ENCODE measurements at regions not wholly inside any gene's neighbourhood (a gene's known extent, or its start where the extent isn't known, plus 50 kb on each side); places are given as distances from the start of the nearest gene placed in this dataset.
A peak's percentile ranks its signal among the peaks of the same experiment; 100 is the strongest.
"Not testable (repeated sequence)": the region's sequence is repeated elsewhere in the genome, so short reads cannot be mapped to it uniquely, and the experiment has no call there.

- Histone ChIP-seq H3K36me3 (no peaks in the 10 kb centered on the region), H4K20me1 (no peaks in the 10 kb centered on the region), H3K9ac (no peak overlapping the region), H3K4me2 (no peak overlapping the region), H3K27me3 (no peaks in the 10 kb centered on the region), H3K4me3 (no peak overlapping the region), H3K4me1 (peaks cover 0 to 8% (median 0%) of the 10 kb centered on the region in 10 experiments; a peak in 4 of 20 replicates), H3K27ac (no peak overlapping the region), H3K9me3 (replicated peaks in 1 of 11) (no peaks in the 10 kb centered on the region)
- TF ChIP-seq Cebpa-rat (IDR thresholded peaks at IDR 0.05), result no peak
Measured at GRCh38 chr2:59754011-59754735, 799.3 kb downstream of the BCL11A start.

GRCh38 chr2:59752512-59752911, 800.9 kb downstream of the BCL11A start:
- H3K9ac ChIP-seq, result no peak overlapping the region
- peak in 5 of 11 experiments; percentile 25 to 72 (median 45); a peak in 6 of 22 replicates for TF ChIP-seq Cebpa-rat (IDR thresholded peaks at IDR 0.05)

GRCh38 chr2:59752071-59752470, 801.4 kb downstream of the BCL11A start:
- TF ChIP-seq Cebpa-rat (IDR thresholded peaks at IDR 0.05), result no peak
- Histone ChIP-seq H3K36me3 (no peaks in the 10 kb centered on the region), H3K9me3 (replicated peaks in 1 of 11) (no peaks in the 10 kb centered on the region), H3K27ac (no peak overlapping the region), H3K4me3 (no peak overlapping the region), H3K4me1 (peaks cover 0 to 8% (median 0%) of the 10 kb centered on the region in 10 experiments; a peak in 4 of 20 replicates), H3K27me3 (no peaks in the 10 kb centered on the region), H3K4me2 (peak overlapping the region in 2 of 11 experiments; percentile 7 to 30; a peak in 2 of 22 replicates), H4K20me1 (no peaks in the 10 kb centered on the region), H3K9ac (no peak overlapping the region)

More at GRCh38 chr2:59752512-59752911, 800.9 kb downstream of the BCL11A start:
- H3K4me2 ChIP-seq, result peak overlapping the region in 2 of 11 experiments; percentile 7 to 30; a peak in 2 of 22 replicates
- H3K27ac ChIP-seq, result no peak overlapping the region
- no peaks in the 10 kb centered on the region for H4K20me1 ChIP-seq
- no peaks in the 10 kb centered on the region for H3K9me3 ChIP-seq (replicated peaks in 1 of 11)
- H3K4me3 ChIP-seq, result no peak overlapping the region
- peaks cover 0 to 8% (median 0%) of the 10 kb centered on the region in 10 experiments; a peak in 4 of 20 replicates for H3K4me1 ChIP-seq
- H3K27me3 ChIP-seq, result no peaks in the 10 kb centered on the region
- H3K36me3 ChIP-seq, result no peaks in the 10 kb centered on the region

- H3K9ac ChIP-seq; H3K27me3 ChIP-seq; H3K4me3 ChIP-seq; H3K4me2 ChIP-seq; H3K9me3 ChIP-seq (replicated peaks in 1 of 11); H3K27ac ChIP-seq; H3K36me3 ChIP-seq; H4K20me1 ChIP-seq: not testable (repeated sequence)
- H3K4me1 ChIP-seq, result peaks cover 0 to 10% (median 0%) of the 10 kb centered on the region in 10 experiments; a peak in 4 of 20 replicates
Measured at GRCh38 chr2:59751214-59751613, 802.2 kb downstream of the BCL11A start.

GRCh38 chr2:59746291-59746690, 807.2 kb downstream of the BCL11A start:
- Histone ChIP-seq H3K36me3 (no peaks in the 10 kb centered on the region), H4K20me1 (no peaks in the 10 kb centered on the region), H3K4me2 (no peak overlapping the region), H3K9ac (no peak overlapping the region), H3K27ac (no peak overlapping the region), H3K4me3 (no peak overlapping the region), H3K4me1 (peaks cover 0 to 15% (median 0%) of the 10 kb centered on the region in 10 experiments; a peak in 2 of 20 replicates), H3K27me3 (no peaks in the 10 kb centered on the region), H3K9me3 (replicated peaks in 1 of 11) (no peaks in the 10 kb centered on the region)
- no peak for TF ChIP-seq Cebpa-rat (IDR thresholded peaks at IDR 0.05)

- Histone ChIP-seq H3K4me1 (peaks cover 0 to 15% (median 0%) of the 10 kb centered on the region in 10 experiments; a peak in 2 of 20 replicates), H3K4me3 (no peak overlapping the region), H3K27me3 (no peaks in the 10 kb centered on the region), H3K9ac (no peak overlapping the region), H3K27ac (no peak overlapping the region), H3K36me3 (no peaks in the 10 kb centered on the region), H3K4me2 (peak overlapping the region in 2 of 11 experiments; percentile 11 to 42; a peak in 3 of 22 replicates), H4K20me1 (no peaks in the 10 kb centered on the region), H3K9me3 (replicated peaks in 1 of 11) (no peaks in the 10 kb centered on the region)
- TF ChIP-seq Cebpa-rat (IDR thresholded peaks at IDR 0.05), result no peak
Measured at GRCh38 chr2:59745085-59745484, 808.4 kb downstream of the BCL11A start.

GRCh38 chr2:59744436-59744835, 809.0 kb downstream of the BCL11A start:
- TF ChIP-seq Cebpa-rat (IDR thresholded peaks at IDR 0.05), result no peak
- H3K9ac ChIP-seq, result no peak overlapping the region
- H3K4me3 ChIP-seq, result no peak overlapping the region
- no peaks in the 10 kb centered on the region for H4K20me1 ChIP-seq
- H3K27ac ChIP-seq, result no peak overlapping the region
- H3K4me2 ChIP-seq, result peak overlapping the region in 2 of 11 experiments; percentile 11 to 42; a peak in 2 of 22 replicates
- peaks cover 0 to 15% (median 0%) of the 10 kb centered on the region in 10 experiments; a peak in 2 of 20 replicates for H3K4me1 ChIP-seq
- no peaks in the 10 kb centered on the region for H3K27me3 ChIP-seq
- H3K9me3 ChIP-seq (replicated peaks in 1 of 11), result no peaks in the 10 kb centered on the region
- no peaks in the 10 kb centered on the region for H3K36me3 ChIP-seq

- H3K36me3 ChIP-seq, result no peaks in the 10 kb centered on the region
- H3K9me3 ChIP-seq (replicated peaks in 1 of 11), result no peaks in the 10 kb centered on the region
- peaks cover 0 to 15% (median 0%) of the 10 kb centered on the region in 10 experiments; a peak in 2 of 20 replicates for H3K4me1 ChIP-seq
- H3K9ac ChIP-seq, result no peak overlapping the region
- H3K27ac ChIP-seq, result no peak overlapping the region
- no peak overlapping the region for H3K4me3 ChIP-seq
- no peak for TF ChIP-seq Cebpa-rat (IDR thresholded peaks at IDR 0.05)
- no peak overlapping the region for H3K4me2 ChIP-seq
- H3K27me3 ChIP-seq, result no peaks in the 10 kb centered on the region
- H4K20me1 ChIP-seq, result no peaks in the 10 kb centered on the region
Measured at GRCh38 chr2:59741840-59742239, 811.6 kb downstream of the BCL11A start.

GRCh38 chr2:59739166-59739565, 814.3 kb downstream of the BCL11A start:
- Histone ChIP-seq H3K9ac (no peak overlapping the region), H3K27ac (no peak overlapping the region), H3K36me3 (no peaks in the 10 kb centered on the region), H3K4me2 (no peak overlapping the region), H3K4me1 (peaks cover 0 to 5% (median 0%) of the 10 kb centered on the region in 10 experiments; a peak in 2 of 20 replicates), H4K20me1 (no peaks in the 10 kb centered on the region), H3K9me3 (replicated peaks in 1 of 11) (no peaks in the 10 kb centered on the region), H3K27me3 (no peaks in the 10 kb centered on the region), H3K4me3 (no peak overlapping the region)
- no peak for TF ChIP-seq Cebpa-rat (IDR thresholded peaks at IDR 0.05)

GRCh38 chr2:59737299-59737698, 816.2 kb downstream of the BCL11A start:
- no peak for TF ChIP-seq Cebpa-rat (IDR thresholded peaks at IDR 0.05)
- no peaks in the 10 kb centered on the region for H3K9me3 ChIP-seq (replicated peaks in 1 of 11)
- H3K9ac ChIP-seq, result no peak overlapping the region
- no peaks in the 10 kb centered on the region for H4K20me1 ChIP-seq
- H3K4me1 ChIP-seq, result peaks cover 0 to 5% (median 0%) of the 10 kb centered on the region in 10 experiments; a peak in 1 of 20 replicates
- H3K4me3 ChIP-seq, result no peak overlapping the region
- no peaks in the 10 kb centered on the region for H3K27me3 ChIP-seq
- no peak overlapping the region for H3K4me2 ChIP-seq
- H3K27ac ChIP-seq, result no peak overlapping the region
- no peaks in the 10 kb centered on the region for H3K36me3 ChIP-seq
